Cardiac muscle cell (in vitro differentiated cells and primary cell): ENCODE measurements at regions not wholly inside any gene's neighbourhood (a gene's known extent, or its start where the extent isn't known, plus 50 kb on each side); places are given as distances from the start of the nearest gene placed in this dataset.

ENCODE experiments used
- DNase-seq, 2 donors: peaks; one replicate each; pipeline versions ENCODE4 v3.0.0 to v3.0.0-alpha.2; 2010 to 2017; ENCODE audit warnings: low read depth in 1 of 2, low spot score in 1 of 2
- H3K27ac ChIP-seq: fragments of 200-600 bp; sonication (generic); 2 replicates; pipeline ENCODE4 v1.5.1; 2016
- H3K27me3 ChIP-seq: fragments of 200-600 bp; sonication (generic); 2 replicates; pipeline ENCODE4 v1.6.0; 2016; ENCODE audit warnings: control low read depth
- H3K36me3 ChIP-seq: fragments of 200-600 bp; sonication (generic); 2 replicates; pipeline ENCODE4 v1.5.1; 2016; ENCODE audit warnings: control low read depth
- H3K4me1 ChIP-seq: fragments of 200-600 bp; sonication (generic); 2 replicates; pipeline ENCODE4 v1.8.1; 2017; ENCODE audit warnings: low read depth, mild to moderate bottlenecking, mixed run types
- H3K4me3 ChIP-seq: fragments of 200-600 bp; sonication (generic); 2 replicates; pipeline ENCODE4 v1.5.1; 2016; ENCODE audit warnings: mild to moderate bottlenecking
- H3K9me3 ChIP-seq: fragments of 200-600 bp; sonication (generic); 2 replicates; pipeline ENCODE4 v1.5.1; 2017; ENCODE audit warnings: low read depth, mild to moderate bottlenecking, control low read depth
- CTCF ChIP-seq: IDR thresholded peaks from 2 replicates; pipeline ENCODE4 v1.5.1; 2012; ENCODE audit warnings: low read depth, mild to moderate bottlenecking, low read length

GRCh38 chr15:31831596-31831995 lies 198.7 kb upstream of the CHRNA7 start:
- no peaks in the 10 kb centered on the region for H3K27me3 ChIP-seq
- no peak overlapping the region for H3K4me3 ChIP-seq
- no peaks in the 10 kb centered on the region for H3K36me3 ChIP-seq
- TF ChIP-seq CTCF = no peak
- no peak for DNase-seq
- H3K4me1 ChIP-seq = no peaks in the 10 kb centered on the region
- H3K27ac ChIP-seq = no peak overlapping the region
- H3K9me3 ChIP-seq = no peaks in the 10 kb centered on the region

GRCh38 chr15:31834654-31835053 lies 195.7 kb upstream of the CHRNA7 start:
- DNase-seq = no peak
- H3K27me3 ChIP-seq = no peaks in the 10 kb centered on the region
- no peaks in the 10 kb centered on the region for H3K36me3 ChIP-seq
- H3K4me3 ChIP-seq = no peak overlapping the region
- no peaks in the 10 kb centered on the region for H3K4me1 ChIP-seq
- TF ChIP-seq CTCF = no peak
- H3K27ac ChIP-seq = no peak overlapping the region
- no peaks in the 10 kb centered on the region for H3K9me3 ChIP-seq

- no peak for DNase-seq
Measured at GRCh38 chr15:31839388-31839787, 190.9 kb upstream of the CHRNA7 start.

GRCh38 chr15:31840849-31841476 lies 189.4 kb upstream of the CHRNA7 start:
- Histone ChIP-seq H3K27ac (no peak overlapping the region), H3K9me3 (no peaks in the 10 kb centered on the region), H3K4me1 (no peaks in the 10 kb centered on the region), H3K4me3 (no peak overlapping the region), H3K27me3 (no peaks in the 10 kb centered on the region), H3K36me3 (no peaks in the 10 kb centered on the region)
- no peak for TF ChIP-seq CTCF
- DNase-seq = no peak

More at GRCh38 chr15:31839388-31839787, 190.9 kb upstream of the CHRNA7 start:
- no peak overlapping the region for H3K27ac ChIP-seq
- no peak for TF ChIP-seq CTCF
- no peaks in the 10 kb centered on the region for H3K27me3 ChIP-seq
- H3K4me3 ChIP-seq = no peak overlapping the region
- H3K9me3 ChIP-seq = no peaks in the 10 kb centered on the region
- no peaks in the 10 kb centered on the region for H3K36me3 ChIP-seq
- H3K4me1 ChIP-seq = no peaks in the 10 kb centered on the region

GRCh38 chr15:31842532-31843195 lies 187.7 kb upstream of the CHRNA7 start:
- no peak for DNase-seq
- H3K36me3 ChIP-seq = no peaks in the 10 kb centered on the region
- H3K9me3 ChIP-seq = no peaks in the 10 kb centered on the region
- no peaks in the 10 kb centered on the region for H3K4me1 ChIP-seq
- no peaks in the 10 kb centered on the region for H3K27me3 ChIP-seq
- no peak overlapping the region for H3K27ac ChIP-seq
- no peak for TF ChIP-seq CTCF
- H3K4me3 ChIP-seq = no peak overlapping the region
